IMR-90 (cell line): ENCODE measurements at regions not wholly inside any gene's neighbourhood (a gene's known extent, or its start where the extent isn't known, plus 50 kb on each side); places are given as distances from the start of the nearest gene placed in this dataset.

ENCODE experiments used
- ATAC-seq: fragments of 200-7000 bp; cut with Tn5 transposase; 2 replicates; pipeline ENCODE4 v1.9.1; 2020; ENCODE audit warnings: low read depth, mild to moderate bottlenecking, moderate library complexity
- BruUV-seq: library from RNA; stranded (reverse); fragments of 400-500 nt; replicated peaks from 2 replicates; lab custom pipeline; 2021; lab: Mats Ljungman, UMichigan
- CTCF ChIA-PET: fragments of 300-600 bp; formaldehyde crosslinking; extraction: SDS; loops from one replicate; lab custom pipeline; 2021; ENCODE audit warnings: antibody characterized with exemption; lab: Yijun Ruan, JAX
- POLR2A ChIA-PET: fragments of 300-600 bp; sonication (Branson Sonifier 250); formaldehyde crosslinking; loops from one replicate; lab custom pipeline; 2022; ENCODE audit warnings: antibody characterized with exemption; ENCODE audit not compliant: unreplicated experiment; lab: Charles Lee
- DNase-seq: peaks from one replicate; pipeline ENCODE4 v3.0.0; 2013
- H2AFZ ChIP-seq: replicated peaks from 2 replicates; pipeline ENCODE3; 2013; ENCODE audit warnings: low read length, mild to moderate bottlenecking; ENCODE audit not compliant: poor library complexity
- H2AK5ac ChIP-seq: 2 replicates; pipeline ENCODE4 v1.6.1; 2013; ENCODE audit warnings: low read depth, low read length, inconsistent platforms
- H2AK9ac ChIP-seq: replicated peaks from 2 replicates; pipeline ENCODE3; 2013; ENCODE audit warnings: mild to moderate bottlenecking, low read depth, low read length, moderate library complexity; ENCODE audit not compliant: poor library complexity
- H2BK120ac ChIP-seq: 2 replicates; pipeline ENCODE4 v1.6.1; 2013; ENCODE audit warnings: low read depth, low read length, inconsistent platforms
- H2BK15ac ChIP-seq: 3 replicates; pipeline ENCODE4 v1.6.1; 2013; ENCODE audit warnings: low read depth, low read length, inconsistent platforms
- H2BK20ac ChIP-seq: 2 replicates; pipeline ENCODE4 v1.6.1; 2013; ENCODE audit warnings: low read depth, mild to moderate bottlenecking, inconsistent platforms, low read length, moderate library complexity
- H2BK5ac ChIP-seq: 2 replicates; pipeline ENCODE4 v1.6.1; 2013; ENCODE audit warnings: mild to moderate bottlenecking, low read depth, low read length, inconsistent platforms; ENCODE audit not compliant: poor library complexity, severe bottlenecking
- H3K14ac ChIP-seq: replicated peaks from 2 replicates; pipeline ENCODE4 v1.6.1; 2013; ENCODE audit warnings: low read depth, low read length, inconsistent platforms
- H3K18ac ChIP-seq: 2 replicates; pipeline ENCODE4 v1.6.1; 2013; ENCODE audit warnings: low read depth, low read length, control low read depth
- H3K23ac ChIP-seq: 2 replicates; pipeline ENCODE4 v1.6.1; 2013; ENCODE audit warnings: low read depth, low read length, inconsistent platforms
- H3K27ac ChIP-seq: 2 replicates; pipeline ENCODE4 v1.5.1; 2013; ENCODE audit warnings: mild to moderate bottlenecking, control low read depth, low read length; ENCODE audit not compliant: insufficient read depth
- H3K27me3 ChIP-seq: 2 replicates; pipeline ENCODE4 v1.6.1; 2013; ENCODE audit warnings: low read length; ENCODE audit not compliant: control insufficient read depth, insufficient read depth
- H3K36me3 ChIP-seq: 2 replicates; pipeline ENCODE4 v1.6.1; 2013; ENCODE audit warnings: low read length, mixed read lengths; ENCODE audit not compliant: control insufficient read depth, insufficient read depth
- H3K4ac ChIP-seq: 2 replicates; pipeline ENCODE4 v1.6.1; 2013; ENCODE audit warnings: low read depth, low read length, inconsistent platforms
- H3K4me1 ChIP-seq: 2 replicates; pipeline ENCODE4 v1.6.1; 2013; ENCODE audit warnings: low read length, mixed read lengths; ENCODE audit not compliant: control insufficient read depth, insufficient read depth
- H3K4me2 ChIP-seq: 2 replicates; pipeline ENCODE4 v1.6.1; 2013; ENCODE audit warnings: low read depth, mild to moderate bottlenecking, control low read depth, low read length, moderate library complexity
- H3K4me3 ChIP-seq: 2 replicates; pipeline ENCODE4 v1.5.1; 2013; ENCODE audit warnings: low read depth, mild to moderate bottlenecking, control low read depth, low read length, moderate library complexity; ENCODE audit not compliant: insufficient read depth
- H3K56ac ChIP-seq: 2 replicates; pipeline ENCODE4 v1.6.1; 2013; ENCODE audit warnings: low read length, inconsistent platforms; ENCODE audit not compliant: insufficient read depth; ENCODE audit errors: extremely low read depth
- H3K79me1 ChIP-seq, 2 experiments: 2 replicates each; pipeline ENCODE4 v1.6.1; 2013; ENCODE audit warnings: low read length in 2 of 2, inconsistent platforms in 1 of 2, low read depth in 1 of 2
- H3K9ac ChIP-seq: 2 replicates; pipeline ENCODE4 v1.6.1; 2013; ENCODE audit warnings: low read depth, low read length, control low read depth
- H3K9me1 ChIP-seq: 2 replicates; pipeline ENCODE4 v1.6.1; 2013; ENCODE audit warnings: low read length, inconsistent platforms; ENCODE audit not compliant: insufficient read depth
- H3K9me3 ChIP-seq: 2 replicates; pipeline ENCODE4 v1.6.1; 2013; ENCODE audit warnings: low read length; ENCODE audit not compliant: control insufficient read depth, insufficient read depth
- H4K20me1 ChIP-seq: 2 replicates; pipeline ENCODE4 v1.6.1; 2013; ENCODE audit warnings: low read length, inconsistent platforms; ENCODE audit not compliant: insufficient read depth
- H4K5ac ChIP-seq: 2 replicates; pipeline ENCODE4 v1.6.1; 2013; ENCODE audit warnings: mild to moderate bottlenecking, low read depth, low read length, control low read depth
- H4K8ac ChIP-seq, 2 experiments: 2 replicates each; pipeline ENCODE4 v1.6.1; 2013; ENCODE audit warnings: low read depth in 2 of 2, low read length in 2 of 2, control low read depth in 1 of 2, inconsistent platforms in 1 of 2
- H4K91ac ChIP-seq: 2 replicates; pipeline ENCODE4 v1.6.1; 2013; ENCODE audit warnings: low read depth, low read length, inconsistent platforms; ENCODE audit not compliant: insufficient read depth
- BHLHE40 ChIP-seq: fragments of 150-350 bp; IDR thresholded peaks from 2 replicates; pipeline ENCODE4 v1.6.1; 2016; ENCODE audit warnings: mild to moderate bottlenecking, low read depth, low read length
- CEBPB ChIP-seq: IDR thresholded peaks from 2 replicates; pipeline ENCODE4 v1.6.1; 2012; ENCODE audit warnings: low read depth, low read length, improper control_type of control experiment
- CHD1 ChIP-seq: IDR thresholded peaks from 2 replicates; pipeline ENCODE4 v1.6.1; 2012; ENCODE audit warnings: low read depth, low read length, improper control_type of control experiment
- CTCF ChIP-seq: conservative IDR thresholded peaks from 2 replicates; pipeline ENCODE4 v1.5.1; 2012; ENCODE audit warnings: mild to moderate bottlenecking, low read depth, low read length, improper control_type of control experiment
- ELK1 ChIP-seq: fragments of 150-350 bp; IDR thresholded peaks from 2 replicates; pipeline ENCODE4 v1.6.1; 2016; ENCODE audit warnings: low read depth, mild to moderate bottlenecking, low read length, moderate library complexity, borderline replicate concordance
- FOS ChIP-seq: fragments of 150-350 bp; IDR thresholded peaks from 2 replicates; pipeline ENCODE4 v1.6.1; 2016; ENCODE audit warnings: low read depth, low read length
- MAFK ChIP-seq: IDR thresholded peaks from 2 replicates; pipeline ENCODE4 v1.6.1; 2012; ENCODE audit warnings: low read depth, low read length, improper control_type of control experiment
- MAZ ChIP-seq: IDR thresholded peaks from 2 replicates; pipeline ENCODE4 v1.6.1; 2012; ENCODE audit warnings: low read depth, mild to moderate bottlenecking, low read length, improper control_type of control experiment, moderate library complexity, borderline replicate concordance
- MXI1 ChIP-seq: IDR thresholded peaks from 2 replicates; pipeline ENCODE4 v1.6.1; 2012; ENCODE audit warnings: low read depth, mild to moderate bottlenecking, low read length, moderate library complexity, borderline replicate concordance
- NFE2L2 ChIP-seq: fragments of 150-350 bp; IDR thresholded peaks from 2 replicates; pipeline ENCODE4 v1.6.1; 2016; ENCODE audit warnings: low read depth, mild to moderate bottlenecking, low read length
- POLR2A ChIP-seq: IDR thresholded peaks from 2 replicates; pipeline ENCODE4 v1.6.1; 2012; ENCODE audit warnings: mild to moderate bottlenecking, low read depth, low read length
- RAD21 ChIP-seq: IDR thresholded peaks from 2 replicates; pipeline ENCODE4 v1.6.1; 2012; ENCODE audit warnings: low read length, improper control_type of control experiment
- RCOR1 ChIP-seq: IDR thresholded peaks from 2 replicates; pipeline ENCODE4 v1.6.1; 2012; ENCODE audit warnings: mild to moderate bottlenecking, low read length, improper control_type of control experiment; ENCODE audit not compliant: insufficient replicate concordance
- RFX5 ChIP-seq: IDR thresholded peaks from 2 replicates; pipeline ENCODE4 v1.8.0; 2012; ENCODE audit warnings: low read depth, mild to moderate bottlenecking, low read length, moderate library complexity
- SMC3 ChIP-seq: fragments of 150-350 bp; IDR thresholded peaks from 2 replicates; pipeline ENCODE4 v1.6.1; 2016; ENCODE audit warnings: low read depth, mild to moderate bottlenecking, antibody characterized with exemption, low read length, moderate library complexity
- USF2 ChIP-seq: fragments of 150-350 bp; IDR thresholded peaks from 2 replicates; pipeline ENCODE4 v1.6.1; 2017; ENCODE audit warnings: mild to moderate bottlenecking, antibody characterized with exemption, low read length, low read depth
- WGBS, 2 experiments: methylation state at CpG; one replicate each; pipeline versions ENCODE4 v1.1.5 to v1.1.7; 2013; ENCODE audit warnings: missing lambda C conversion rate in 2 of 2; ENCODE audit not compliant: insufficient read length in 1 of 2; ENCODE audit errors: extremely low coverage in 2 of 2; 5-methylcytosine and 5-hydroxymethylcytosine counted together
- dilution Hi-C: fragments of 300-500 bp; cut with HindIII; formaldehyde crosslinking; loops from one replicate; pipeline ENCODE4 v1.14.3; 2018; ENCODE audit warnings: low sequenced_read_pairs; ENCODE audit not compliant: unreplicated experiment
- in situ Hi-C: fragments of 300-500 bp; cut with MboI; formaldehyde crosslinking; loops from 3 replicates; pipeline ENCODE4 v1.14.3; 2019; ENCODE audit warnings: low sequenced_read_pairs, inconsistent platforms, mixed read lengths
- intact Hi-C: fragments of 100-400 bp; cut with micrococcal nuclease; formaldehyde crosslinking; loops from 2 replicates; pipeline ENCODE4 v1.10.0; 2022

GRCh38 chr6:115539531-115539930 lies 521.2 kb downstream of the FRK start:
- H4K91ac ChIP-seq = no peak overlapping the region
- no peak overlapping the region for H3K23ac ChIP-seq
- H2AFZ ChIP-seq = no peak overlapping the region
- no peak overlapping the region for H3K14ac ChIP-seq
- ChIA-PET POLR2A (no interaction called here), CTCF (no interaction called here)
- no peak overlapping the region for H4K8ac ChIP-seq
- no peaks in the 10 kb centered on the region for H3K9me3 ChIP-seq
- 71% methylated on average over 1 of the region's 6 CpGs; no CpG with 5 or more reads in 1 of the 2 experiments for WGBS, 2 experiments
- TF ChIP-seq POLR2A (no peak), USF2 (no peak), RAD21 (no peak), CTCF (no peak), NFE2L2 (no peak), SMC3 (no peak), BHLHE40 (no peak), RFX5 (no peak), CHD1 (no peak), FOS (no peak), ELK1 (no peak), MXI1 (no peak), MAFK (no peak), MAZ (no peak), CEBPB (no peak), RCOR1 (no peak)
- H2BK20ac ChIP-seq = no peak overlapping the region
- H2AK9ac ChIP-seq = no peak overlapping the region
- no peak overlapping the region for H3K18ac ChIP-seq
- H3K4me1 ChIP-seq = no peaks in the 10 kb centered on the region
- no peak overlapping the region for H3K27ac ChIP-seq
- H2AK5ac ChIP-seq = no peak overlapping the region
- H3K9ac ChIP-seq = no peak overlapping the region
- no peak overlapping the region for H3K4me3 ChIP-seq
- H3K9me1 ChIP-seq = no peaks in the 10 kb centered on the region
- intact Hi-C loops = no loop called here
- no peak overlapping the region for H2BK15ac ChIP-seq
- DNase-seq (no peak), ATAC-seq (no peak)
- H3K36me3 ChIP-seq = no peaks in the 10 kb centered on the region
- no peak overlapping the region for H4K5ac ChIP-seq
- no peaks in the 10 kb centered on the region for H4K20me1 ChIP-seq
- H3K27me3 ChIP-seq = no peaks in the 10 kb centered on the region
- in situ Hi-C loops = no loop called here
- no peak overlapping the region for H3K4me2 ChIP-seq
- H2BK5ac ChIP-seq = no peak overlapping the region
- H2BK120ac ChIP-seq = no peak overlapping the region
- no TSS peak for BruUV-seq
- no peak overlapping the region for H3K56ac ChIP-seq
- H3K4ac ChIP-seq = no peak overlapping the region
- no peaks in the 10 kb centered on the region for H3K79me1 ChIP-seq
- dilution Hi-C loops = no loop called here
